HEK293 (cell line): ENCODE measurements at regions not wholly inside any gene's neighbourhood (a gene's known extent, or its start where the extent isn't known, plus 50 kb on each side); places are given as distances from the start of the nearest gene placed in this dataset.

ENCODE experiments used
- CTCF ChIA-PET: fragments of 350-600 bp; formaldehyde crosslinking; extraction: SDS; loops from one replicate; lab custom pipeline; 2021; ENCODE audit warnings: antibody characterized with exemption; lab: Yijun Ruan, JAX
- POLR2A ChIA-PET: fragments of 300-600 bp; formaldehyde crosslinking; extraction: SDS; loops from one replicate; lab custom pipeline; 2020; ENCODE audit warnings: antibody characterized with exemption, inconsistent platforms; lab: Yijun Ruan, JAX
- H3K27ac ChIP-seq: fragments of 200-500 bp; sonication (Bioruptor generic); 2 replicates; pipeline ENCODE4 v1.5.1; 2014; ENCODE audit warnings: low read depth, low read length, control low read depth, inconsistent platforms; ENCODE audit errors: extremely low read depth
- H3K36me3 ChIP-seq, 2 experiments: fragments of 200-500 bp in 1 of 2; sonication (Bioruptor generic) in 1 of 2; 1 replicate in 1 of 2; 2 replicates in 1 of 2; pipeline ENCODE4 v1.5.1; 2014 to 2017; ENCODE audit warnings: inconsistent platforms in 2 of 2, low read length in 2 of 2; ENCODE audit not compliant: control insufficient read depth in 2 of 2, insufficient read depth in 1 of 2
- H3K4me1 ChIP-seq: fragments of 200-500 bp; sonication (Bioruptor generic); 2 replicates; pipeline ENCODE4 v1.5.1; 2014; ENCODE audit warnings: mild to moderate bottlenecking, low read length, inconsistent platforms; ENCODE audit not compliant: control insufficient read depth, insufficient read depth
- H3K4me3 ChIP-seq: 2 replicates; pipeline ENCODE4 v1.5.1; 2011; ENCODE audit warnings: low read depth, mild to moderate bottlenecking, control low read depth, low read length, moderate library complexity
- H3K9me3 ChIP-seq: fragments of 200-500 bp; sonication (Bioruptor generic); 2 replicates; pipeline ENCODE4 v1.5.1; 2014; ENCODE audit warnings: low read depth, low read length, inconsistent platforms; ENCODE audit not compliant: control insufficient read depth, insufficient read depth
- GLIS2 ChIP-seq: fragments of 450-650 bp; formaldehyde crosslinking; IDR thresholded peaks from 2 replicates; pipeline ENCODE4 v1.5.1; 2016; ENCODE audit warnings: missing biosample characterization, missing genetic modification characterization
- KLF7 ChIP-seq: fragments of 450-650 bp; formaldehyde crosslinking; IDR thresholded peaks from 2 replicates; pipeline ENCODE4 v1.5.1; 2016; ENCODE audit warnings: missing biosample characterization, missing genetic modification characterization, borderline replicate concordance
- PRDM1 ChIP-seq: fragments of 450-650 bp; formaldehyde crosslinking; IDR thresholded peaks from 2 replicates; pipeline ENCODE4; 2016; ENCODE audit warnings: missing biosample characterization, missing genetic modification characterization
- REPIN1 ChIP-seq: fragments of 450-650 bp; formaldehyde crosslinking; IDR thresholded peaks from 2 replicates; pipeline ENCODE4 v1.5.1; 2017; ENCODE audit warnings: missing biosample characterization, missing genetic modification characterization, low read depth
- SETDB1 ChIP-seq: IDR thresholded peaks from one replicate; pipeline ENCODE4 v1.6.1; 2017; ENCODE audit warnings: mild to moderate bottlenecking, low read length, moderate library complexity, mixed read lengths; ENCODE audit not compliant: insufficient read length
- YY2 ChIP-seq: fragments of 450-650 bp; formaldehyde crosslinking; IDR thresholded peaks from 2 replicates; pipeline ENCODE4 v1.5.1; 2016; ENCODE audit warnings: missing biosample characterization, missing genetic modification characterization
- ZFHX2 ChIP-seq: fragments of 450-650 bp; formaldehyde crosslinking; conservative IDR thresholded peaks from 2 replicates; pipeline ENCODE4 v1.5.1; 2016; ENCODE audit warnings: missing biosample characterization, missing genetic modification characterization
- ZNF132 ChIP-seq: fragments of 450-650 bp; formaldehyde crosslinking; IDR thresholded peaks from 2 replicates; pipeline ENCODE4 v1.5.1; 2017; ENCODE audit warnings: missing biosample characterization, missing genetic modification characterization, borderline replicate concordance
- ZNF24 ChIP-seq: fragments of 450-650 bp; formaldehyde crosslinking; IDR thresholded peaks from 2 replicates; pipeline ENCODE4 v1.5.1; 2016; ENCODE audit warnings: missing biosample characterization, missing genetic modification characterization
- ZNF266 ChIP-seq: fragments of 450-650 bp; formaldehyde crosslinking; IDR thresholded peaks from 2 replicates; pipeline ENCODE4 v1.5.1; 2016; ENCODE audit warnings: missing biosample characterization, missing genetic modification characterization, low read depth
- ZNF302 ChIP-seq: fragments of 450-650 bp; formaldehyde crosslinking; IDR thresholded peaks from 2 replicates; pipeline ENCODE4 v1.5.1; 2016; ENCODE audit warnings: missing biosample characterization, missing genetic modification characterization, low read depth
- ZNF324 ChIP-seq: fragments of 450-650 bp; formaldehyde crosslinking; IDR thresholded peaks from 2 replicates; pipeline ENCODE4 v1.5.1; 2016; ENCODE audit warnings: missing biosample characterization, missing genetic modification characterization
- ZNF530 ChIP-seq: fragments of 450-650 bp; formaldehyde crosslinking; IDR thresholded peaks from 2 replicates; pipeline ENCODE4 v1.5.1; 2016; ENCODE audit warnings: low read depth, missing biosample characterization, missing genetic modification characterization
- ZNF623 ChIP-seq: fragments of 450-650 bp; formaldehyde crosslinking; IDR thresholded peaks from 2 replicates; pipeline ENCODE4 v1.5.1; 2016; ENCODE audit warnings: missing biosample characterization, missing genetic modification characterization
- ZNF747 ChIP-seq: fragments of 450-650 bp; formaldehyde crosslinking; IDR thresholded peaks from 2 replicates; pipeline ENCODE4 v1.5.1; 2016; ENCODE audit warnings: missing biosample characterization, missing genetic modification characterization
- ZNF777 ChIP-seq: fragments of 450-650 bp; formaldehyde crosslinking; IDR thresholded peaks from 2 replicates; pipeline ENCODE4 v1.5.1; 2017; ENCODE audit warnings: missing biosample characterization, missing genetic modification characterization, borderline replicate concordance
- TF ChIP-seq, protein P1 (sequence below): fragments of 450-650 bp; formaldehyde crosslinking; optimal IDR thresholded peaks from 2 replicates; pipeline ENCODE3; 2016; ENCODE audit warnings: missing biosample characterization, mild to moderate bottlenecking, missing genetic modification characterization
- TF ChIP-seq, protein P2 (sequence below): IDR thresholded peaks from 2 replicates; pipeline ENCODE4 v1.6.1; 2011; ENCODE audit warnings: mild to moderate bottlenecking, low read depth, low read length, borderline replicate concordance
- TF ChIP-seq, protein P3 (sequence below): fragments of 450-650 bp; formaldehyde crosslinking; IDR thresholded peaks from 2 replicates; pipeline ENCODE4 v1.5.1; 2016; ENCODE audit warnings: missing biosample characterization, missing genetic modification characterization, borderline replicate concordance
- TF ChIP-seq, protein P4 (sequence below): fragments of 450-650 bp; formaldehyde crosslinking; IDR thresholded peaks from 2 replicates; pipeline ENCODE4 v1.5.1; 2016; ENCODE audit warnings: missing biosample characterization, missing genetic modification characterization, borderline replicate concordance
- TF ChIP-seq, protein P5 (sequence below): fragments of 450-650 bp; formaldehyde crosslinking; IDR thresholded peaks from 2 replicates; pipeline ENCODE4 v1.5.0; 2017; ENCODE audit warnings: missing biosample characterization, missing genetic modification characterization, borderline replicate concordance
- TF ChIP-seq, protein P6 (sequence below): fragments of 450-650 bp; formaldehyde crosslinking; IDR thresholded peaks from 2 replicates; pipeline ENCODE4 v1.5.1; 2017; ENCODE audit warnings: missing biosample characterization, missing genetic modification characterization

DNA sequence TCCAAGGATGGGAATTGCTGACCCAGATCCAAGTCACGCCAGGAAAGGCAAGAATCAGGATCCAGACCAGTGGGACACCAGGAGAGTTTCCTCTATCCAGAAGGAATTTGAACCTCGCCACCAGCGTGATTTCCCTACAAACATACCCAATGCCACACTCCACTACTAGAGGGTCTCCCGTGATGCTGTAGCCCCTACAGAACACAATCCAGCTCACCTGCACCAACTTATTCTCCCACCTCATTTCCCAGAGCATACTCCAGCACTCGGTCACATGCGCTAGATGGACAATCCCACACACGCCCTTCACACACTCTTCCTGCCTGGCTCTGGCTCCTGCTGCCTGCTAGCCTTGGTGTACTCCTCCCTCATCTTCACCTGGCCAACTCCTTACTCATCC lies 142.1 kb upstream of the PDE1C start:
- Histone ChIP-seq H3K27ac (no peak overlapping the region), H3K9me3 (no peaks in the 10 kb centered on the region), H3K4me1 (no peaks in the 10 kb centered on the region), H3K36me3 (no peaks in the 10 kb centered on the region), H3K4me3 (no peak overlapping the region)
- POLR2A ChIA-PET, result no interaction called here
- CTCF ChIA-PET, result interaction anchor here (1.2 to 4.3 kb wide), 3 partner anchors 268 to 468 kb away, joined by 4 to 52 read pairs (median 6); no protein-coding TSS in a partner anchor
- TF ChIP-seq, protein P1, sequence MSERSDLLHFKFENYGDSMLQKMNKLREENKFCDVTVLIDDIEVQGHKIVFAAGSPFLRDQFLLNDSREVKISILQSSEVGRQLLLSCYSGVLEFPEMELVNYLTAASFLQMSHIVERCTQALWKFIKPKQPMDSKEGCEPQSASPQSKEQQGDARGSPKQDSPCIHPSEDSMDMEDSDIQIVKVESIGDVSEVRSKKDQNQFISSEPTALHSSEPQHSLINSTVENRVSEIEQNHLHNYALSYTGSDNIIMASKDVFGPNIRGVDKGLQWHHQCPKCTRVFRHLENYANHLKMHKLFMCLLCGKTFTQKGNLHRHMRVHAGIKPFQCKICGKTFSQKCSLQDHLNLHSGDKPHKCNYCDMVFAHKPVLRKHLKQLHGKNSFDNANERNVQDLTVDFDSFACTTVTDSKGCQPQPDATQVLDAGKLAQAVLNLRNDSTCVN (tag by site-specific recombination), result no peak
- TF ChIP-seq PRDM1 (tag by site-specific recombination), result no peak
- TF ChIP-seq, protein P2, sequence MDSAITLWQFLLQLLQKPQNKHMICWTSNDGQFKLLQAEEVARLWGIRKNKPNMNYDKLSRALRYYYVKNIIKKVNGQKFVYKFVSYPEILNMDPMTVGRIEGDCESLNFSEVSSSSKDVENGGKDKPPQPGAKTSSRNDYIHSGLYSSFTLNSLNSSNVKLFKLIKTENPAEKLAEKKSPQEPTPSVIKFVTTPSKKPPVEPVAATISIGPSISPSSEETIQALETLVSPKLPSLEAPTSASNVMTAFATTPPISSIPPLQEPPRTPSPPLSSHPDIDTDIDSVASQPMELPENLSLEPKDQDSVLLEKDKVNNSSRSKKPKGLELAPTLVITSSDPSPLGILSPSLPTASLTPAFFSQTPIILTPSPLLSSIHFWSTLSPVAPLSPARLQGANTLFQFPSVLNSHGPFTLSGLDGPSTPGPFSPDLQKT, result no peak
- TF ChIP-seq ZNF132 (tag by site-specific recombination), result no peak
- no peak for TF ChIP-seq ZNF324 (tag by site-specific recombination)
- no peak for TF ChIP-seq SETDB1
- TF ChIP-seq ZNF623, result no peak
- no peak for TF ChIP-seq ZNF302
- TF ChIP-seq ZNF24 (tag by site-specific recombination), result no peak

DNA sequence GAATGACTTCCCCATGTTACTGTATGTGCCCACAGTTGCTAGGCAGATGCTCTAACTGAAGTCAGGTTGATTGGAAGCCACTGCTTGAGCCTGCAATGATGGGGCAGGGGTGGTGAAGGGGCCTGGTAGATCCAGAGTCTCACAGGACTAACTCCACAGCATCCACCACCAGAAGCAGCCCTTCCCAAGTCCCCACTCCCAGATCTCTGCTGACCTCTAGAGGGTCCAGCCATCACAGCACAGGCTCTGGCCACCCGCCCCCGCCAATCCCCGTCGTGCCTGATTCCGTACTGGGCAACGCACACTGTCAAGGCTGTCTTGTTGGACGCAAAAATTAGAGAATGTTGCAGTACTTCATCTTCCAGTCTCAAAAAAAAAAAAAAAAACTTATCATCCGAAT lies 136.8 kb upstream of the PDE1C start:
- no peaks in the 10 kb centered on the region for H3K4me1 ChIP-seq
- no peaks in the 10 kb centered on the region for H3K9me3 ChIP-seq
- H3K4me3 ChIP-seq, result no peak overlapping the region
- TF ChIP-seq, protein P3, sequence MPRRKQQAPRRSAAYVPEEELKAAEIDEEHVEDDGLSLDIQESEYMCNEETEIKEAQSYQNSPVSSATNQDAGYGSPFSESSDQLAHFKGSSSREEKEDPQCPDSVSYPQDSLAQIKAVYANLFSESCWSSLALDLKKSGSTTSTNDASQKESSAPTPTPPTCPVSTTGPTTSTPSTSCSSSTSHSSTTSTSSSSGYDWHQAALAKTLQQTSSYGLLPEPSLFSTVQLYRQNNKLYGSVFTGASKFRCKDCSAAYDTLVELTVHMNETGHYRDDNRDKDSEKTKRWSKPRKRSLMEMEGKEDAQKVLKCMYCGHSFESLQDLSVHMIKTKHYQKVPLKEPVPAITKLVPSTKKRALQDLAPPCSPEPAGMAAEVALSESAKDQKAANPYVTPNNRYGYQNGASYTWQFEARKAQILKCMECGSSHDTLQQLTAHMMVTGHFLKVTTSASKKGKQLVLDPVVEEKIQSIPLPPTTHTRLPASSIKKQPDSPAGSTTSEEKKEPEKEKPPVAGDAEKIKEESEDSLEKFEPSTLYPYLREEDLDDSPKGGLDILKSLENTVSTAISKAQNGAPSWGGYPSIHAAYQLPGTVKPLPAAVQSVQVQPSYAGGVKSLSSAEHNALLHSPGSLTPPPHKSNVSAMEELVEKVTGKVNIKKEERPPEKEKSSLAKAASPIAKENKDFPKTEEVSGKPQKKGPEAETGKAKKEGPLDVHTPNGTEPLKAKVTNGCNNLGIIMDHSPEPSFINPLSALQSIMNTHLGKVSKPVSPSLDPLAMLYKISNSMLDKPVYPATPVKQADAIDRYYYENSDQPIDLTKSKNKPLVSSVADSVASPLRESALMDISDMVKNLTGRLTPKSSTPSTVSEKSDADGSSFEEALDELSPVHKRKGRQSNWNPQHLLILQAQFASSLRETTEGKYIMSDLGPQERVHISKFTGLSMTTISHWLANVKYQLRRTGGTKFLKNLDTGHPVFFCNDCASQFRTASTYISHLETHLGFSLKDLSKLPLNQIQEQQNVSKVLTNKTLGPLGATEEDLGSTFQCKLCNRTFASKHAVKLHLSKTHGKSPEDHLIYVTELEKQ (tag by site-specific recombination), result no peak
- TF ChIP-seq ZNF266 (tag by site-specific recombination) (no peak), YY2 (no peak), GLIS2 (tag by site-specific recombination) (no peak), KLF7 (tag by site-specific recombination) (no peak), ZFHX2 (tag by site-specific recombination) (no peak), ZNF747 (no peak), REPIN1 (tag by site-specific recombination) (no peak), ZNF777 (tag by site-specific recombination) (no peak), ZNF530 (no peak)
- TF ChIP-seq, protein P4, sequence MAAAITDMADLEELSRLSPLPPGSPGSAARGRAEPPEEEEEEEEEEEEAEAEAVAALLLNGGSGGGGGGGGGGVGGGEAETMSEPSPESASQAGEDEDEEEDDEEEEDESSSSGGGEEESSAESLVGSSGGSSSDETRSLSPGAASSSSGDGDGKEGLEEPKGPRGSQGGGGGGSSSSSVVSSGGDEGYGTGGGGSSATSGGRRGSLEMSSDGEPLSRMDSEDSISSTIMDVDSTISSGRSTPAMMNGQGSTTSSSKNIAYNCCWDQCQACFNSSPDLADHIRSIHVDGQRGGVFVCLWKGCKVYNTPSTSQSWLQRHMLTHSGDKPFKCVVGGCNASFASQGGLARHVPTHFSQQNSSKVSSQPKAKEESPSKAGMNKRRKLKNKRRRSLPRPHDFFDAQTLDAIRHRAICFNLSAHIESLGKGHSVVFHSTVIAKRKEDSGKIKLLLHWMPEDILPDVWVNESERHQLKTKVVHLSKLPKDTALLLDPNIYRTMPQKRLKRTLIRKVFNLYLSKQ (tag by site-specific recombination), result no peak
- TF ChIP-seq, protein P5, sequence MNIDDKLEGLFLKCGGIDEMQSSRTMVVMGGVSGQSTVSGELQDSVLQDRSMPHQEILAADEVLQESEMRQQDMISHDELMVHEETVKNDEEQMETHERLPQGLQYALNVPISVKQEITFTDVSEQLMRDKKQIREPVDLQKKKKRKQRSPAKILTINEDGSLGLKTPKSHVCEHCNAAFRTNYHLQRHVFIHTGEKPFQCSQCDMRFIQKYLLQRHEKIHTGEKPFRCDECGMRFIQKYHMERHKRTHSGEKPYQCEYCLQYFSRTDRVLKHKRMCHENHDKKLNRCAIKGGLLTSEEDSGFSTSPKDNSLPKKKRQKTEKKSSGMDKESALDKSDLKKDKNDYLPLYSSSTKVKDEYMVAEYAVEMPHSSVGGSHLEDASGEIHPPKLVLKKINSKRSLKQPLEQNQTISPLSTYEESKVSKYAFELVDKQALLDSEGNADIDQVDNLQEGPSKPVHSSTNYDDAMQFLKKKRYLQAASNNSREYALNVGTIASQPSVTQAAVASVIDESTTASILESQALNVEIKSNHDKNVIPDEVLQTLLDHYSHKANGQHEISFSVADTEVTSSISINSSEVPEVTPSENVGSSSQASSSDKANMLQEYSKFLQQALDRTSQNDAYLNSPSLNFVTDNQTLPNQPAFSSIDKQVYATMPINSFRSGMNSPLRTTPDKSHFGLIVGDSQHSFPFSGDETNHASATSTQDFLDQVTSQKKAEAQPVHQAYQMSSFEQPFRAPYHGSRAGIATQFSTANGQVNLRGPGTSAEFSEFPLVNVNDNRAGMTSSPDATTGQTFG, result no peak
- TF ChIP-seq, protein P6, sequence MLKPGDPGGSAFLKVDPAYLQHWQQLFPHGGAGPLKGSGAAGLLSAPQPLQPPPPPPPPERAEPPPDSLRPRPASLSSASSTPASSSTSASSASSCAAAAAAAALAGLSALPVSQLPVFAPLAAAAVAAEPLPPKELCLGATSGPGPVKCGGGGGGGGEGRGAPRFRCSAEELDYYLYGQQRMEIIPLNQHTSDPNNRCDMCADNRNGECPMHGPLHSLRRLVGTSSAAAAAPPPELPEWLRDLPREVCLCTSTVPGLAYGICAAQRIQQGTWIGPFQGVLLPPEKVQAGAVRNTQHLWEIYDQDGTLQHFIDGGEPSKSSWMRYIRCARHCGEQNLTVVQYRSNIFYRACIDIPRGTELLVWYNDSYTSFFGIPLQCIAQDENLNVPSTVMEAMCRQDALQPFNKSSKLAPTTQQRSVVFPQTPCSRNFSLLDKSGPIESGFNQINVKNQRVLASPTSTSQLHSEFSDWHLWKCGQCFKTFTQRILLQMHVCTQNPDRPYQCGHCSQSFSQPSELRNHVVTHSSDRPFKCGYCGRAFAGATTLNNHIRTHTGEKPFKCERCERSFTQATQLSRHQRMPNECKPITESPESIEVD, result no peak
- ChIA-PET CTCF (interaction anchor here (0.5 to 5.2 kb wide), 6 partner anchors 24 to 1201 kb away, joined by 3 to 62 read pairs (median 6); no protein-coding TSS in a partner anchor), POLR2A (no interaction called here)
- no peak overlapping the region for H3K27ac ChIP-seq
- H3K36me3 ChIP-seq, result no peaks in the 10 kb centered on the region
